IMR-90 (cell line): ENCODE measurements at regions not wholly inside any gene's neighbourhood (a gene's known extent, or its start where the extent isn't known, plus 50 kb on each side); places are given as distances from the start of the nearest gene placed in this dataset.

Experiments
- ATAC-seq: fragments of 200-7000 bp; cut with Tn5 transposase; 2 replicates; pipeline ENCODE4 v1.9.1; 2020; ENCODE audit warnings: low read depth, mild to moderate bottlenecking, moderate library complexity
- BruUV-seq: library from RNA; stranded (reverse); fragments of 400-500 nt; replicated peaks from 2 replicates; lab custom pipeline; 2021; lab: Mats Ljungman, UMichigan
- CTCF ChIA-PET: fragments of 300-600 bp; formaldehyde crosslinking; extraction: SDS; loops from one replicate; lab custom pipeline; 2021; ENCODE audit warnings: antibody characterized with exemption; lab: Yijun Ruan, JAX
- POLR2A ChIA-PET: fragments of 300-600 bp; sonication (Branson Sonifier 250); formaldehyde crosslinking; loops from one replicate; lab custom pipeline; 2022; ENCODE audit warnings: antibody characterized with exemption; ENCODE audit not compliant: unreplicated experiment; lab: Charles Lee
- DNase-seq: peaks from one replicate; pipeline ENCODE4 v3.0.0; 2013
- H2AFZ ChIP-seq: replicated peaks from 2 replicates; pipeline ENCODE3; 2013; ENCODE audit warnings: low read length, mild to moderate bottlenecking; ENCODE audit not compliant: poor library complexity
- H2AK5ac ChIP-seq: 2 replicates; pipeline ENCODE4 v1.6.1; 2013; ENCODE audit warnings: low read depth, low read length, inconsistent platforms
- H2AK9ac ChIP-seq: replicated peaks from 2 replicates; pipeline ENCODE3; 2013; ENCODE audit warnings: mild to moderate bottlenecking, low read depth, low read length, moderate library complexity; ENCODE audit not compliant: poor library complexity
- H2BK120ac ChIP-seq: 2 replicates; pipeline ENCODE4 v1.6.1; 2013; ENCODE audit warnings: low read depth, low read length, inconsistent platforms
- H2BK15ac ChIP-seq: 3 replicates; pipeline ENCODE4 v1.6.1; 2013; ENCODE audit warnings: low read depth, low read length, inconsistent platforms
- H2BK20ac ChIP-seq: 2 replicates; pipeline ENCODE4 v1.6.1; 2013; ENCODE audit warnings: low read depth, mild to moderate bottlenecking, inconsistent platforms, low read length, moderate library complexity
- H2BK5ac ChIP-seq: 2 replicates; pipeline ENCODE4 v1.6.1; 2013; ENCODE audit warnings: mild to moderate bottlenecking, low read depth, low read length, inconsistent platforms; ENCODE audit not compliant: poor library complexity, severe bottlenecking
- H3K14ac ChIP-seq: replicated peaks from 2 replicates; pipeline ENCODE4 v1.6.1; 2013; ENCODE audit warnings: low read depth, low read length, inconsistent platforms
- H3K18ac ChIP-seq: 2 replicates; pipeline ENCODE4 v1.6.1; 2013; ENCODE audit warnings: low read depth, low read length, control low read depth
- H3K23ac ChIP-seq: 2 replicates; pipeline ENCODE4 v1.6.1; 2013; ENCODE audit warnings: low read depth, low read length, inconsistent platforms
- H3K27ac ChIP-seq: 2 replicates; pipeline ENCODE4 v1.5.1; 2013; ENCODE audit warnings: mild to moderate bottlenecking, control low read depth, low read length; ENCODE audit not compliant: insufficient read depth
- H3K27me3 ChIP-seq: 2 replicates; pipeline ENCODE4 v1.6.1; 2013; ENCODE audit warnings: low read length; ENCODE audit not compliant: control insufficient read depth, insufficient read depth
- H3K36me3 ChIP-seq: 2 replicates; pipeline ENCODE4 v1.6.1; 2013; ENCODE audit warnings: low read length, mixed read lengths; ENCODE audit not compliant: control insufficient read depth, insufficient read depth
- H3K4ac ChIP-seq: 2 replicates; pipeline ENCODE4 v1.6.1; 2013; ENCODE audit warnings: low read depth, low read length, inconsistent platforms
- H3K4me1 ChIP-seq: 2 replicates; pipeline ENCODE4 v1.6.1; 2013; ENCODE audit warnings: low read length, mixed read lengths; ENCODE audit not compliant: control insufficient read depth, insufficient read depth
- H3K4me2 ChIP-seq: 2 replicates; pipeline ENCODE4 v1.6.1; 2013; ENCODE audit warnings: low read depth, mild to moderate bottlenecking, control low read depth, low read length, moderate library complexity
- H3K4me3 ChIP-seq: 2 replicates; pipeline ENCODE4 v1.5.1; 2013; ENCODE audit warnings: low read depth, mild to moderate bottlenecking, control low read depth, low read length, moderate library complexity; ENCODE audit not compliant: insufficient read depth
- H3K56ac ChIP-seq: 2 replicates; pipeline ENCODE4 v1.6.1; 2013; ENCODE audit warnings: low read length, inconsistent platforms; ENCODE audit not compliant: insufficient read depth; ENCODE audit errors: extremely low read depth
- H3K79me1 ChIP-seq, 2 experiments: 2 replicates each; pipeline ENCODE4 v1.6.1; 2013; ENCODE audit warnings: low read length in 2 of 2, inconsistent platforms in 1 of 2, low read depth in 1 of 2
- H3K9ac ChIP-seq: 2 replicates; pipeline ENCODE4 v1.6.1; 2013; ENCODE audit warnings: low read depth, low read length, control low read depth
- H3K9me1 ChIP-seq: 2 replicates; pipeline ENCODE4 v1.6.1; 2013; ENCODE audit warnings: low read length, inconsistent platforms; ENCODE audit not compliant: insufficient read depth
- H3K9me3 ChIP-seq: 2 replicates; pipeline ENCODE4 v1.6.1; 2013; ENCODE audit warnings: low read length; ENCODE audit not compliant: control insufficient read depth, insufficient read depth
- H4K20me1 ChIP-seq: 2 replicates; pipeline ENCODE4 v1.6.1; 2013; ENCODE audit warnings: low read length, inconsistent platforms; ENCODE audit not compliant: insufficient read depth
- H4K5ac ChIP-seq: 2 replicates; pipeline ENCODE4 v1.6.1; 2013; ENCODE audit warnings: mild to moderate bottlenecking, low read depth, low read length, control low read depth
- H4K8ac ChIP-seq, 2 experiments: 2 replicates each; pipeline ENCODE4 v1.6.1; 2013; ENCODE audit warnings: low read depth in 2 of 2, low read length in 2 of 2, control low read depth in 1 of 2, inconsistent platforms in 1 of 2
- H4K91ac ChIP-seq: 2 replicates; pipeline ENCODE4 v1.6.1; 2013; ENCODE audit warnings: low read depth, low read length, inconsistent platforms; ENCODE audit not compliant: insufficient read depth
- BHLHE40 ChIP-seq: fragments of 150-350 bp; IDR thresholded peaks from 2 replicates; pipeline ENCODE4 v1.6.1; 2016; ENCODE audit warnings: mild to moderate bottlenecking, low read depth, low read length
- FOS ChIP-seq: fragments of 150-350 bp; IDR thresholded peaks from 2 replicates; pipeline ENCODE4 v1.6.1; 2016; ENCODE audit warnings: low read depth, low read length
- MAFK ChIP-seq: IDR thresholded peaks from 2 replicates; pipeline ENCODE4 v1.6.1; 2012; ENCODE audit warnings: low read depth, low read length, improper control_type of control experiment
- NFE2L2 ChIP-seq: fragments of 150-350 bp; IDR thresholded peaks from 2 replicates; pipeline ENCODE4 v1.6.1; 2016; ENCODE audit warnings: low read depth, mild to moderate bottlenecking, low read length
- RAD21 ChIP-seq: IDR thresholded peaks from 2 replicates; pipeline ENCODE4 v1.6.1; 2012; ENCODE audit warnings: low read length, improper control_type of control experiment
- WGBS, 2 experiments: methylation state at CpG; one replicate each; pipeline versions ENCODE4 v1.1.5 to v1.1.7; 2013; ENCODE audit warnings: missing lambda C conversion rate in 2 of 2; ENCODE audit not compliant: insufficient read length in 1 of 2; ENCODE audit errors: extremely low coverage in 2 of 2; 5-methylcytosine and 5-hydroxymethylcytosine counted together
- dilution Hi-C: fragments of 300-500 bp; cut with HindIII; formaldehyde crosslinking; loops from one replicate; pipeline ENCODE4 v1.14.3; 2018; ENCODE audit warnings: low sequenced_read_pairs; ENCODE audit not compliant: unreplicated experiment
- in situ Hi-C: fragments of 300-500 bp; cut with MboI; formaldehyde crosslinking; loops from 3 replicates; pipeline ENCODE4 v1.14.3; 2019; ENCODE audit warnings: low sequenced_read_pairs, inconsistent platforms, mixed read lengths
- intact Hi-C: fragments of 100-400 bp; cut with micrococcal nuclease; formaldehyde crosslinking; loops from 2 replicates; pipeline ENCODE4 v1.10.0; 2022

DNA sequence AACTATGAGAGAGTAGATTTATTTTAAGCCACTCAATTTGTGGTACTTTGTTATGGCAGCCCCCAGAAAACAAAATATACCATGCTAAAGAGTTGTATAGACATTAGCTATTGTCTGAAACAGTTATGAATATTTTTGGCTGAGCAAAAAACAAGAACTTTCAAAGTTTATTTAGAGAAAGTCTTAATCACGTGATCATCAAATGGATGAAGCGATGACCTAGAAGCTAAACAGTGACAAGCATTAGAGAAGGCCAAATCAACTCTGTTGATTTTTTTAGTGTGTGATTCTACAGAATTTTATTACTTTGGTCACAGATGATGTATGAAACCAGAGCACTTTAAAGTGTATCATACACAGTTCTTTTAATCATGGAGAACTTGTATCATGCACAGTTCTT is 1247.9 kb upstream of the MAP3K7 start:
- dilution Hi-C loops: no loop called here
- Histone ChIP-seq H3K4me3 (no peak overlapping the region), H3K79me1 (no peaks in the 10 kb centered on the region), H4K20me1 (no peaks in the 10 kb centered on the region), H2BK15ac (no peak overlapping the region), H3K36me3 (no peaks in the 10 kb centered on the region), H2AFZ (no peak overlapping the region), H3K9me3 (no peaks in the 10 kb centered on the region), H4K8ac (no peak overlapping the region), H3K27ac (no peak overlapping the region), H2AK5ac (no peak overlapping the region), H4K91ac (no peak overlapping the region), H3K27me3 (no peaks in the 10 kb centered on the region), H2BK5ac (no peak overlapping the region), H4K5ac (no peak overlapping the region), H3K4me1 (no peaks in the 10 kb centered on the region), H3K9me1 (no peaks in the 10 kb centered on the region), H2AK9ac (no peak overlapping the region), H3K4ac (no peak overlapping the region), H3K56ac (no peak overlapping the region), H3K18ac (no peak overlapping the region), H2BK20ac (no peak overlapping the region), H3K23ac (no peak overlapping the region), H3K9ac (no peak overlapping the region), H3K14ac (no peak overlapping the region), H3K4me2 (no peak overlapping the region), H2BK120ac (no peak overlapping the region)
- in situ Hi-C loops: no loop called here
- CTCF ChIA-PET: no interaction called here
- ATAC-seq (no peak), DNase-seq (no peak)
- no CpG with 5 or more reads among the region's 2 CpGs for WGBS, 2 experiments
- no TSS peak for BruUV-seq
- intact Hi-C loops: no loop called here
- TF ChIP-seq NFE2L2 (no peak), MAFK (no peak), FOS (no peak), RAD21 (no peak), BHLHE40 (no peak)
- POLR2A ChIA-PET: no interaction called here
